ENCODE measurements at regions not wholly inside any gene's neighbourhood (a gene's known extent, or its start where the extent isn't known, plus 50 kb on each side); places are given as distances from the start of the nearest gene placed in this dataset.

DNA sequence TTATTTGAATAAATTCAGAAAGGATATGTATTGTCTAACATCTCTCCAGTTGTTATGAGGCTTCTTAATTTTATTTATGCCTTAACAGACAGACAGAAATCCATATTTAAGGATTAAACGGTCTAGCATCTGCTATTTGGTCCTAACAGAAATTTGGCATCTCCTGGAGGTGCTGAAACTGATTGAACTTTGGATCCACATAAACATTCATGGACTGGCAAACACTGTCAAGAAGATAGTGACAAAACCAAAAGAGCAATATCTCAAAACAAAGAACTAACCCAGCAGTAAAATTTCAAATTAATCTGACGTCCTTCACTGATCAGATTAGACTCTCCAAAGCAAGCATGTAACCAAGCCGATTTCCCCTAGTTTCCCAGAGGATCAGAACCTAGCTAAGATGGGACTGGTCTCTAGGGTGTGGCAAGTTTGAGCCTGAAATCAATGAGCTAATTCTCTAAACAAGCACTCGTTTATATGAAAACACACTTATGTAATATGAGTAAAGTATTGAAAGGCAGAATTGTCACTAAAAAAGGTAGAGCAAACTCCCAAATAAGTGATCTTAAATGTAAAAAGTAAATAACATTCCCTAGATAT is 139.5 kb downstream of the NOL4 start:
- TF ChIP-seq, protein P1, sequence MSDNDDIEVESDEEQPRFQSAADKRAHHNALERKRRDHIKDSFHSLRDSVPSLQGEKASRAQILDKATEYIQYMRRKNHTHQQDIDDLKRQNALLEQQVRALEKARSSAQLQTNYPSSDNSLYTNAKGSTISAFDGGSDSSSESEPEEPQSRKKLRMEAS (IDR thresholded peaks at IDR 0.05; ENCODE audit: low read depth) = no peak
- TF ChIP-seq GABPA (IDR thresholded peaks at IDR 0.05; ENCODE audit: low read depth) (no peak), TEAD4 (IDR thresholded peaks at IDR 0.05; ENCODE audit: borderline replicate concordance, insufficient read depth) (no peak), ELF1 (IDR thresholded peaks at IDR 0.05) (no peak), MEF2A (IDR thresholded peaks at IDR 0.05; ENCODE audit: borderline replicate concordance, low read depth) (no peak), SIN3A (IDR thresholded peaks at IDR 0.05; ENCODE audit: borderline replicate concordance, low read depth, low read length) (no peak), EZH2phosphoT487 (IDR thresholded peaks at IDR 0.05; ENCODE audit: borderline replicate concordance, low read depth) (no peak), JUND (IDR thresholded peaks at IDR 0.05) (no peak), YY1 (IDR thresholded peaks at IDR 0.05; ENCODE audit: low read depth) (no peak), TAF1 (IDR thresholded peaks at IDR 0.05; ENCODE audit: borderline replicate concordance, low read depth, low read length) (no peak), FOSL2 (IDR thresholded peaks at IDR 0.05; ENCODE audit: borderline replicate concordance, low read depth) (no peak), RCOR1 (IDR thresholded peaks at IDR 0.05; ENCODE audit: low read length) (no peak)
- TF ChIP-seq, protein P2, sequence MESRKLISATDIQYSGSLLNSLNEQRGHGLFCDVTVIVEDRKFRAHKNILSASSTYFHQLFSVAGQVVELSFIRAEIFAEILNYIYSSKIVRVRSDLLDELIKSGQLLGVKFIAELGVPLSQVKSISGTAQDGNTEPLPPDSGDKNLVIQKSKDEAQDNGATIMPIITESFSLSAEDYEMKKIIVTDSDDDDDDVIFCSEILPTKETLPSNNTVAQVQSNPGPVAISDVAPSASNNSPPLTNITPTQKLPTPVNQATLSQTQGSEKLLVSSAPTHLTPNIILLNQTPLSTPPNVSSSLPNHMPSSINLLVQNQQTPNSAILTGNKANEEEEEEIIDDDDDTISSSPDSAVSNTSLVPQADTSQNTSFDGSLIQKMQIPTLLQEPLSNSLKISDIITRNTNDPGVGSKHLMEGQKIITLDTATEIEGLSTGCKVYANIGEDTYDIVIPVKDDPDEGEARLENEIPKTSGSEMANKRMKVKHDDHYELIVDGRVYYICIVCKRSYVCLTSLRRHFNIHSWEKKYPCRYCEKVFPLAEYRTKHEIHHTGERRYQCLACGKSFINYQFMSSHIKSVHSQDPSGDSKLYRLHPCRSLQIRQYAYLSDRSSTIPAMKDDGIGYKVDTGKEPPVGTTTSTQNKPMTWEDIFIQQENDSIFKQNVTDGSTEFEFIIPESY (IDR thresholded peaks at IDR 0.05; ENCODE audit: borderline replicate concordance, low read depth) = no peak
- ChIA-PET POLR2A (no interaction called here), CTCF (interaction anchor here (1.2 to 1.4 kb wide), 2 partner anchors 238 to 245 kb away, joined by 3 to 4 read pairs; no protein-coding TSS in a partner anchor)
- no peak overlapping the region for H3K27ac ChIP-seq (ENCODE audit: low read depth in 2 of 2, low read length in 1 of 2)
- no peaks in the 10 kb centered on the region for H3K27me3 ChIP-seq (ENCODE audit: insufficient read depth)
- WGBS (ENCODE audit: low lambda C conversion rate) = 27% methylated on average over 4 of the region's 4 CpGs
- H2AFZ ChIP-seq (ENCODE audit: low read depth) = no peak overlapping the region
- H3K4me1 ChIP-seq (ENCODE audit: control insufficient read depth in 1 of 2, insufficient read depth in 2 of 2, low read depth in 1 of 2, low read length in 1 of 2) = peaks cover 0 to 7% of the 10 kb centered on the region in 2 experiments; a peak in 2 of 4 replicates
- no peak for DNase-seq
- no peaks in the 10 kb centered on the region for H4K20me1 ChIP-seq (ENCODE audit: insufficient read depth)
- H3K9me2 ChIP-seq = no peaks in the 10 kb centered on the region
- H3F3A ChIP-seq (replicated peaks; ENCODE audit: insufficient read depth) = no peaks in the 10 kb centered on the region
- H3K79me2 ChIP-seq (ENCODE audit: insufficient read depth) = no peaks in the 10 kb centered on the region
- H3K4me2 ChIP-seq = no peak overlapping the region
- no peaks in the 10 kb centered on the region for H3K9me3 ChIP-seq
- H3K9ac ChIP-seq = no peak overlapping the region
- H3K4me3 ChIP-seq (ENCODE audit: low read depth in 2 of 2, low read length in 1 of 2) = no peak overlapping the region
- no peaks in the 10 kb centered on the region for H3K36me3 ChIP-seq (replicated peaks in 1 of 2; ENCODE audit: control insufficient read depth in 1 of 2, insufficient read depth in 2 of 2, low read length in 1 of 2)

DNA sequence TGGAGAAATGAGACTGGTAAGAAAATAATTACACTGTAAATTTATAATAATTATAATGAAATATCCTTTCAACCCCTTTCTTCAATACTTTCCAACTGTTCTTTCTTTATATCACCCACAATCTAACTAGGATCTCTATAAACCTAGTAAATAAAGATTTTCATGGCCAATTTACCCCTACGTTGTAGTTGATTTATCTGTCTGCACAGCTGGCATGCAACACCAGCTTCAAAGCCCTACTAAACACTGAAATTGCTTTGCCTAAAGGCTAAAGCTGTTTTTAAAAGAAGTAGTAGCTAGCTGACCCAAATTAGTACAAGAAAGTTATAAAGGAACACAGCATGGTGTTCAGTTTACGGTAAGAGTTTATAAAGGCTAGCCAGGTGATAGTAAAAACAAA is 140.1 kb downstream of the NOL4 start:
- POLR2A ChIA-PET = no interaction called here

More for the DNA sequence above, 140.1 kb downstream of the NOL4 start:
- CTCF ChIA-PET = interaction anchor here (1.2 kb wide), 1 partner anchor 245 kb away, joined by 3 read pairs; no protein-coding TSS in a partner anchor
- peaks cover 0 to 7% of the 10 kb centered on the region in 2 experiments; a peak in 2 of 4 replicates for H3K4me1 ChIP-seq (ENCODE audit: control insufficient read depth in 1 of 2, insufficient read depth in 2 of 2, low read depth in 1 of 2, low read length in 1 of 2)
- no peak overlapping the region for H2AFZ ChIP-seq (ENCODE audit: low read depth)
- WGBS (ENCODE audit: low lambda C conversion rate) = 38% methylated on average over 2 of the region's 2 CpGs
- TF ChIP-seq EZH2phosphoT487 (IDR thresholded peaks at IDR 0.05; ENCODE audit: borderline replicate concordance, low read depth) = no peak
- no peaks in the 10 kb centered on the region for H3F3A ChIP-seq (replicated peaks; ENCODE audit: insufficient read depth)
- H3K79me2 ChIP-seq (ENCODE audit: insufficient read depth) = no peaks in the 10 kb centered on the region
- no peak overlapping the region for H3K4me2 ChIP-seq
- no peak overlapping the region for H3K9ac ChIP-seq
- no peak overlapping the region for H3K4me3 ChIP-seq (ENCODE audit: low read depth in 2 of 2, low read length in 1 of 2)
- H4K20me1 ChIP-seq (ENCODE audit: insufficient read depth) = no peaks in the 10 kb centered on the region
- no peaks in the 10 kb centered on the region for H3K9me3 ChIP-seq
- H3K36me3 ChIP-seq (replicated peaks in 1 of 2; ENCODE audit: control insufficient read depth in 1 of 2, insufficient read depth in 2 of 2, low read length in 1 of 2) = no peaks in the 10 kb centered on the region
- DNase-seq = no peak
- H3K27ac ChIP-seq (ENCODE audit: low read depth in 2 of 2, low read length in 1 of 2) = no peak overlapping the region
- no peaks in the 10 kb centered on the region for H3K9me2 ChIP-seq
- H3K27me3 ChIP-seq (ENCODE audit: insufficient read depth) = no peaks in the 10 kb centered on the region

Measured in SK-N-SH (cell line).